ENCODE measurements at regions not wholly inside any gene's neighbourhood (a gene's known extent, or its start where the extent isn't known, plus 50 kb on each side); places are given as distances from the start of the nearest gene placed in this dataset.

- no peak for DNase-seq
Measured at GRCh38 chr5:32501071-32502002, 56.8 kb upstream of the ZFR start.

GRCh38 chr5:32500181-32500580 lies 55.6 kb upstream of the ZFR start:
- peak; percentile 34 for DNase-seq

- DNase-seq: no peak
Measured at GRCh38 chr5:32499261-32499660, 54.7 kb upstream of the ZFR start.

- no peak for DNase-seq
Measured at GRCh38 chr5:32498484-32498883, 53.9 kb upstream of the ZFR start.

GRCh38 chr5:32496104-32496503 lies 51.6 kb upstream of the ZFR start:
- no peak for DNase-seq

- no peak for DNase-seq
Measured at GRCh38 chr5:32494827-32495226, 50.3 kb upstream of the ZFR start.

Measured in NCI-H1048 (cell line).